ENCODE measurements at regions not wholly inside any gene's neighbourhood (a gene's known extent, or its start where the extent isn't known, plus 50 kb on each side); places are given as distances from the start of the nearest gene placed in this dataset.

GRCh38 chr19:23817519-23817918 is 58.8 kb upstream of the ZNF681 start (continued):
- TF ChIP-seq CTCF (IDR thresholded peaks at IDR 0.05 in 2 of 3, conservative IDR thresholded peaks at IDR 0.05 in 1 of 3; ENCODE audit: insufficient read depth in 2 of 3, low read depth in 1 of 3, low read length in 3 of 3) (peak; percentile 49 to 60 (median 52)), MTA3 (IDR thresholded peaks at IDR 0.05; ENCODE audit: borderline replicate concordance) (no peak), POLR2A (conservative IDR thresholded peaks at IDR 0.05) (0 out of 2 replicates have a peak, but pooled peaks have one; percentile 29), MXI1 (IDR thresholded peaks at IDR 0.05; ENCODE audit: low read depth, low read length) (no peak), ZNF551 (CRISPR knock-in tag; IDR thresholded peaks at IDR 0.05) (no peak), GABPA (tag; conservative IDR thresholded peaks at IDR 0.05; ENCODE audit: low read depth) (no peak), XRCC3 (IDR thresholded peaks at IDR 0.05) (no peak), SNIP1 (IDR thresholded peaks at IDR 0.05; ENCODE audit: low read depth) (no peak), RAD21 (CRISPR knock-in tag; conservative IDR thresholded peaks at IDR 0.05 in 1 of 2, IDR thresholded peaks at IDR 0.05 in 1 of 2) (peak in 1 of 2 experiments; percentile 50; a peak in 2 of 4 replicates), PBX2 (CRISPR knock-in tag; IDR thresholded peaks at IDR 0.05; ENCODE audit: low read depth) (no peak), PBX2 (tag; conservative IDR thresholded peaks at IDR 0.05; ENCODE audit: low read depth) (peak; percentile 81)
